K562 (cell line): ENCODE measurements at regions not wholly inside any gene's neighbourhood (a gene's known extent, or its start where the extent isn't known, plus 50 kb on each side); places are given as distances from the start of the nearest gene placed in this dataset.

Source experiments
- ATAC-seq: fragments of 200-7000 bp; cut with Tn5 transposase; 3 replicates; pipeline ENCODE4 v1.9.1; 2020; ENCODE audit warnings: moderate library complexity
- BruUV-seq: library from RNA; stranded (reverse); fragments of 400-500 nt; replicated peaks from 2 replicates; lab custom pipeline; 2021; lab: Mats Ljungman, UMichigan
- CTCF ChIA-PET: fragments of 300-600 bp; formaldehyde crosslinking; extraction: SDS; loops from one replicate; lab custom pipeline; 2021; ENCODE audit warnings: low intra/inter-chr PET ratio; lab: Yijun Ruan, JAX
- POLR2A ChIA-PET: fragments of 300-600, 350-650 bp; sonication (Branson Sonifier 250); formaldehyde crosslinking; extraction: SDS; loops from one replicate; lab custom pipeline; 2021; ENCODE audit warnings: antibody characterized with exemption, inconsistent platforms; lab: Yijun Ruan, JAX
- DNase-seq, 4 experiments: peaks; one replicate each; pipeline versions ENCODE4 v3.0.0 to v3.0.0-alpha.2; 2011 to 2018; ENCODE audit warnings: low spot score in 3 of 4, mixed read lengths in 3 of 4; ENCODE audit errors: extremely low read depth in 1 of 4
- FAIRE-seq: peaks from 2 replicates; lab custom pipeline; 2011; peaks lifted over from hg19 to GRCh38; lab: Jason Lieb, UNC
- H2AFZ ChIP-seq: 2 replicates; pipeline ENCODE4 v1.6.0; 2011; ENCODE audit warnings: low read depth, low read length, control low read depth, inconsistent platforms
- H3K27ac ChIP-seq: fragments of 200-600 bp; 3 replicates; pipeline ENCODE4 v1.8.0; 2011; ENCODE audit warnings: low read depth, mild to moderate bottlenecking, control low read depth, inconsistent platforms, low read length, moderate library complexity, mixed read lengths; ENCODE audit errors: extremely low read depth
- H3K27me3 ChIP-seq, 2 experiments: fragments of 300-600 bp in 1 of 2; 2 replicates in 1 of 2; 3 replicates in 1 of 2; pipeline versions ENCODE4 v1.6.0 to v1.8.0; 2011; ENCODE audit warnings: inconsistent platforms in 2 of 2, low read length in 2 of 2, mild to moderate bottlenecking in 1 of 2, mixed read lengths in 1 of 2, moderate library complexity in 1 of 2; ENCODE audit not compliant: control insufficient read depth in 2 of 2, insufficient read depth in 2 of 2
- H3K36me3 ChIP-seq: fragments of 300-600 bp; 3 replicates; pipeline ENCODE4 v1.8.0; 2011; ENCODE audit warnings: mild to moderate bottlenecking, low read length, inconsistent platforms; ENCODE audit not compliant: control insufficient read depth, insufficient read depth
- H3K4me1 ChIP-seq, 2 experiments: fragments of 200-600 bp in 1 of 2; replicated peaks in 1 of 2; 2 replicates in 1 of 2; 3 replicates in 1 of 2; pipeline versions ENCODE4 v1.5.1 to v1.8.0; 2011; ENCODE audit warnings: inconsistent platforms in 2 of 2, low read length in 2 of 2, mild to moderate bottlenecking in 1 of 2, mixed read lengths in 1 of 2, moderate library complexity in 1 of 2; ENCODE audit not compliant: control insufficient read depth in 2 of 2, insufficient read depth in 2 of 2
- H3K4me2 ChIP-seq: 2 replicates; pipeline ENCODE4 v1.6.1; 2011; ENCODE audit warnings: low read length, control low read depth, inconsistent platforms, mixed read lengths; ENCODE audit not compliant: insufficient read depth
- H3K4me3 ChIP-seq: fragments of 200-600 bp; sonication (generic), shearing (Covaris generic); 2 replicates; pipeline ENCODE4 v1.5.1; 2016; ENCODE audit warnings: control low read depth, inconsistent platforms
- H3K79me2 ChIP-seq: fragments of 200-600 bp; 3 replicates; pipeline ENCODE4 v1.8.0; 2011; ENCODE audit warnings: low read length, inconsistent platforms; ENCODE audit not compliant: control insufficient read depth, insufficient read depth
- H3K9ac ChIP-seq, 2 experiments: 2 replicates each; pipeline versions ENCODE4 v1.6.0 to v1.6.1; 2011; ENCODE audit warnings: low read depth in 2 of 2, low read length in 2 of 2, control low read depth in 1 of 2, inconsistent platforms in 1 of 2, mild to moderate bottlenecking in 1 of 2, mixed read lengths in 1 of 2; ENCODE audit not compliant: insufficient read depth in 1 of 2
- H3K9me1 ChIP-seq: one replicate; pipeline ENCODE4 v1.6.0; 2011; ENCODE audit warnings: inconsistent platforms, mild to moderate bottlenecking, low read length, moderate library complexity; ENCODE audit not compliant: control insufficient read depth, insufficient read depth
- H3K9me3 ChIP-seq: replicated peaks from 2 replicates; pipeline ENCODE4 v1.5.1; 2011; ENCODE audit warnings: low read depth, low read length, inconsistent platforms; ENCODE audit not compliant: control insufficient read depth, insufficient read depth
- H4K20me1 ChIP-seq: replicated peaks from 2 replicates; pipeline ENCODE4 v1.6.1; 2011; ENCODE audit warnings: low read length, inconsistent platforms, mixed read lengths; ENCODE audit not compliant: control insufficient read depth, insufficient read depth
- CC2D1A ChIP-seq: fragments of 450-650 bp; IDR thresholded peaks from 2 replicates; pipeline ENCODE4 v1.6.1; 2017; ENCODE audit warnings: mild to moderate bottlenecking
- E2F1 ChIP-seq: sonication (generic); formaldehyde crosslinking; IDR thresholded peaks from 2 replicates; pipeline ENCODE4 v1.8.1; 2023; ENCODE audit warnings: mild to moderate bottlenecking, missing genetic modification reagents, moderate library complexity
- ZNF143 ChIP-seq: sonication (generic); formaldehyde crosslinking; IDR thresholded peaks from 2 replicates; pipeline ENCODE4 v1.9.0; 2022; ENCODE audit warnings: mild to moderate bottlenecking, missing genetic modification reagents
- ZNF280A ChIP-seq: fragments of 450-650 bp; IDR thresholded peaks from 2 replicates; pipeline ENCODE4 v1.6.1; 2018; ENCODE audit warnings: mild to moderate bottlenecking, low read depth; ENCODE audit not compliant: partially characterized antibody
- ZNF644 ChIP-seq: fragments of 200-800 bp; sonication (Bioruptor generic); IDR thresholded peaks from 2 replicates; pipeline ENCODE4 v1.6.1; 2016; ENCODE audit warnings: low read depth, missing genetic modification characterization, missing compliant biosample characterization
- WGBS: fragments of 100-300 bp; shearing (Covaris generic); methylation state at CpG from one replicate; pipeline ENCODE4 v1.1.6; 2016; ENCODE audit warnings: low coverage, mixed read lengths; ENCODE audit not compliant: insufficient coverage; ENCODE audit errors: missing lambda C conversion rate; 5-methylcytosine and 5-hydroxymethylcytosine counted together
- in situ Hi-C: fragments of 300-500 bp; cut with MboI; formaldehyde crosslinking; loops from 4 replicates; pipeline ENCODE4 v1.15.0; 2018; ENCODE audit warnings: inconsistent platforms, mixed read lengths
- intact Hi-C: fragments of 100-400 bp; cut with micrococcal nuclease; formaldehyde crosslinking; loops from 2 replicates; pipeline ENCODE4 v1.14.2; 2022

GRCh38 chr16:64830653-64831052, 291.2 kb downstream of the CDH11 start:
- Histone ChIP-seq H3K9me1 (no peaks in the 10 kb centered on the region), H3K9me3 (no peaks in the 10 kb centered on the region; the same call in 1 of the 2 replicates), H3K9ac (no peak overlapping the region), H3K36me3 (no peaks in the 10 kb centered on the region), H3K27me3 (no peaks in the 10 kb centered on the region), H3K27ac (no peak overlapping the region), H3K4me1 (no peaks in the 10 kb centered on the region), H4K20me1 (no peaks in the 10 kb centered on the region), H3K4me3 (no peak overlapping the region), H3K79me2 (no peaks in the 10 kb centered on the region), H2AFZ (no peak overlapping the region), H3K4me2 (no peak overlapping the region)
- intact Hi-C loops (no loop called here), in situ Hi-C loops (no loop called here)
- ChIA-PET CTCF (no interaction called here), POLR2A (no interaction called here)
- BruUV-seq = no TSS peak
- 0% methylated on average over 2 of the region's 2 CpGs for WGBS
- FAIRE-seq = no peak
- DNase-seq = no peak
- no peak for ATAC-seq
- TF ChIP-seq E2F1 (CRISPR knock-in tag) = no peak
- no peak for TF ChIP-seq ZNF143 (CRISPR knock-in tag)
- no peak for TF ChIP-seq ZNF280A
- TF ChIP-seq CC2D1A = no peak
- no peak for TF ChIP-seq ZNF644 (tag)
